ENCODE measurements at regions not wholly inside any gene's neighbourhood (a gene's known extent, or its start where the extent isn't known, plus 50 kb on each side); places are given as distances from the start of the nearest gene placed in this dataset.
A peak's percentile ranks its signal among the peaks of the same experiment; 100 is the strongest.

GRCh38 chr6:169083508-169083874, 170.2 kb downstream of the THBS2 start:
- no peak for DNase-seq

GRCh38 chr6:169082817-169083507, 170.7 kb downstream of the THBS2 start:
- no peak for DNase-seq

DNA sequence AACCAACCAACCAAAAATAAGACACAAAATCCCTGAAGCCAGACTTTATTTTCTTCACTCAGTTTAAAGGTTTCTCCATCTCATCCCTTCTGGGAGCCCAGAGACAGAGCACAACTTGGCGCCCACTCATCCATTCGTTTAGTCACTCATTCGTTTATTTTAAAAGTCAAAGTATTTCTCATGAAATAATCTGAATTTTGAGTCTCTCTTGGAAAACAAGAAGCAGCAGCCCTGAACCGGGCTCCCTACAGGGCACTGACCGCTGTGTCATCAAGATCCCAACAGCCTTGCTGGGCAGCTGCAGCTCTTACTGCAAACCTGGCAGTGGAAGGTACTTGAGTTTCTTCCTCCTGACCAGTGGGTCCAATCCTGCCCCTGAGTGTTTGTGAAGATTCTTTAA, 171.6 kb downstream of the THBS2 start:
- DNase-seq: peak in 1 of 58 donors; percentile 7

GRCh38 chr6:169081248-169081647, 172.4 kb downstream of the THBS2 start:
- DNase-seq: no peak

- no peak for DNase-seq
These were observed 174.0 kb downstream of the THBS2 start for GRCh38 chr6:169079650-169080049.

DNA sequence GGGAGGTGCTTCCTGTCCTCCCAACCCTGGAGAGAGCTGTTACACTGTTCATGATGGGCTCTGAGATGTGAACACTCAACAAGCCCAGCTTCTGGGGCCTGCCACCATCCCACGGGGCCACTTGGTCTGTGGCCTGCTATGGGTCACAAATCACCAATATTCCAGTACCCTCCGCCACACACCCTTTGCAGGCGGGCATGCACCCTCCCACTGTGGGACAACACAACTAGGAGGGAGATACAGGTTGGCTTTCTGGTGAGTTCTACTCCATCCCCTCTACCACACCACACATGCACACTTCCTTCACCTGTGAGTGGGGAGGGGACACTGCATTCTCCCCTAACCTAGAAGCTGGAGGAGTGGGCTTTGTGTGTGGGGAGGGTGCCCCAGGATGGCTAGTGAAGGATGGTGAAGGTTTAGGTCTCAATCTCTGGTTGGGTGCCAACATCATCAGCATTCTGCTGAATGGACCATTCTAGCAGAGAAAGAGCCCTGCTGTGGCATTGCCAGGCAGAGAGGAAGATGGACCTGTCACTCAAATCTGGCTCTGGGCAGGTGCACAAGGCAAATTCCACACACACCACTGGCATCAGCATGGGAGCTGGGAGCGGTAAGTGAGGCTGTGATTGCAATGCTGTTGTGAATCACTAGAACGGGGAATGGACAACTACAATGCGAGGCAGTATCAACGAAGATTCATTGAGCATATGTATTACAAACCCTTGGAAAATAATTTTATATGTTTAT, 175.1 kb downstream of the THBS2 start:
- DNase-seq: no peak

- DNase-seq: no peak
These were observed 177.6 kb downstream of the THBS2 start for GRCh38 chr6:169075915-169076654.

DNA sequence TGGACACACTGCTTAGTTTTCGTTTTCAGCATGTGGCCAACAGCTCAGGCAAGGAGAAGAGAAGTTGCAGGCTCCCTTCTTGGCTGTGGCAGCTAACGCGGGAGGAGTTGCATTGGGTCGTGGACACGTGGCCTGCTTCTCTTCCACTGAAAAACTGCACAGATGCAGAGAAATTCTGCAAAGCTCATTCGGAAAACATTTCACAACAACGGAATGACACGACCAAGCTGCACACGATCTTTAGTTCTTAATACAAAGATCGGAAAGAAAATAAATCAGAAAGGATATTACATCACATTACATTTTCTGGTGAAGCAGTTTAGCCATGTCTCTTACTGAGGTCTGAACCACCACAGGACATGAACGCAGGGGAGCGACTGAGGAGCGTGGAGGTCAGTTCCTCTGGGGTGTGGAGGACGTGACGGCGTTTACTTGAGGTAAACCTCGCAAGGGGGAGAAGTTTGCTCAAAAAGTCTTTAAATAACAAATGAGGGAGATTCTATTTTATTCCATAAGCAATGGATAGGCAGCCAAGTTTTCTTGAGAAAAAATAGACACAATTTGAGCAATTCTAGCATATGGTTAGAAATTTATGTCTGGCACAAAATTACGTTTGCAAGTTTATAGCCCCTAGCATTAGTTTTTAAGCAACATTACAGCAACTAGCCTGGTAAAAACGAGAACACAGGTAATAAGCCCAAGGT, 178.3 kb downstream of the THBS2 start:
- DNase-seq: peak in 6 of 58 donors; percentile 4 to 43 (median 24)

DNA sequence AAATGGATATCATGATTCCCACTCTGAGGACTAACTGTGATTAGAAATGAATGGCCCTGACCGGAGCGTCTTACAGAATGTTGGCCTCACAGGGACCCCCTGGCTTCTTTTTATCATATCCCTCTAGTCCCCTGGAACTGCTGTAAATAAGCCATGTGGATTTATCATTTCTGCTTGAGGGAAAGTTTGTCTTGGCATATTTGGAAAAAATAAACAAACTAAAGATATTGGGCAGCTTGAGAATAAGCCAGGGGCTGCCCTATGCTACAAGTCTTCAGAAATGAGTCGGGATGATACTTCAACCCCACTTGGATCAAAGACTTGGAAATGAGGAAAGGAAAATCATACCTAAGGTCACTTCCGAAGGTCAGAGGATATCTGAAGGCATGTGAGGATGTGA, 179.1 kb downstream of the THBS2 start:
- DNase-seq: no peak

GRCh38 chr6:169073311-169073710, 180.3 kb downstream of the THBS2 start:
- no peak for DNase-seq

- no peak for DNase-seq
These were observed 181.3 kb downstream of the THBS2 start for GRCh38 chr6:169072127-169073042.

GRCh38 chr6:169071394-169071793, 182.3 kb downstream of the THBS2 start:
- DNase-seq: no peak

DNA sequence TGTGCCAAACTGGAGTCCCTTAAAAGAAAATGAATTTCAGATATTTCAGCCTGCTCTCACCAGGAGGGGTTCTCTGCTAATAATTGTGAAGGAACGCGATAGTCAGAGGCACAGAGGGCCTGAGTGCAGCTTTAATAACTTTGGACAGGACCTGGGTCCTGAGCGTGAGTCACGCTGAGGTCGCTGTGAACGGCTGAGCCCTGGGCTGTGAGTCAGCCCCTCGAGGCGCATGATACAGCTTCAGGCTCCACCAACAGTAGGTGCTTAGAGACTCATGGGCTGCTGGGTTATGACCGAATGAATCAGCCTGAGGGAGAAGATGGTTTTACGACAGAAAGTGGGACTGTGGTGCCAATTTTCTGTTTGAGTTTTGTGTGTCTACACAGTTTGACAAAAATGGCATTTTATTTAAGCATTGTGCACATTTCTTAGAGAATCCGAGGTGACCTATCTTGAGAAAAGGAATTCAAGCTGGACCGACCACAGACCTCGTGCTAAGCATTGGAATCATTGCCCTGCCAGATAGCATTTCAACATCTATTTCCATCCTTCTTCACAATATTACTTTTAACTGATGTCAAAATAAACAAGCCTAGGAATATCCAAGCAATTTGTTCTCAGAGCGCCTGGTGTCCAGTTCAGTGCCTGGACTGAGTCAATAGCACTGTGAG, 183.0 kb downstream of the THBS2 start:
- DNase-seq: peak in 1 of 58 donors; percentile 4

GRCh38 chr6:169069356-169069755, 184.3 kb downstream of the THBS2 start:
- DNase-seq: no peak

- DNase-seq: no peak
These were observed 189.5 kb downstream of the THBS2 start for GRCh38 chr6:169064194-169064593.

DNA sequence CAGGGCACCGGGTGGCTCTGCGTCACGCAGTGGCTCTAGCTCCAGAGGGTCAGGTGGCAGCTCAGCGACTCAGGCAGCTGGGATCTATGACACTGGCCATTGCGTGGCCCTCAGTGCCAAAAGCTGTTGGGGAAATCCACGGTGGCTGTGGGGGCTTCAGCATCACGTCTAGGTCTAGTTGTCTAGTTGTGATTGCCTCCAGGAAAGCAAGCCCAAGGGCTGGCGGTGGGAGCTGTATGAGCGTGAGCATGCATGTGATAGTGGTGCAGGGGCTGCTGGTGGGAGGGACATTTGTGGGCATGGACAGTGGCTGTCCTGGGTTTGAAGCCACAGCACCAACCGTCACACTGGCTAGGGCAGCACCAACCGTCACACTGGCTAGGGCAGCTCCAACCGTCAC, 191.4 kb downstream of the THBS2 start:
- no peak for DNase-seq

- DNase-seq: no peak
These were observed 195.0 kb downstream of the THBS2 start for GRCh38 chr6:169058634-169059033.

DNA sequence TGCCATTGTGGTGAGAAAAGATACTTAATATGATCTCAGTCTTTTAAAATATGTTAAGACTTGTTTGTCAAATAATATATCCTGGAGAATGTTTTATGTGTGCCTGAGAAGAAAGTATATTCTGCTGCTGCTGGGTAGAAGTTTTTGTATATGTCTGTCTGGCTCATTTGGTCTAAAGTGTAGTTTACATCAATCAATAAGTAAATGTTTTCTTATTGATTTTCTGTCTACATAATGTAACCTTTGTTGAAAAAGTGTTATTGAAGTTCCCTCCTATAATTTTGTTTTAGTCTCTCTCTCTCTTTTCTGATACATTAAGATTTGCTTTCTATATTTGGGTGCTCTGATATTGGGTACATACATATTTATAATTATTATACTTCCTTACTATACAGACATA, 201.2 kb downstream of the THBS2 start:
- no peak for DNase-seq

DNA sequence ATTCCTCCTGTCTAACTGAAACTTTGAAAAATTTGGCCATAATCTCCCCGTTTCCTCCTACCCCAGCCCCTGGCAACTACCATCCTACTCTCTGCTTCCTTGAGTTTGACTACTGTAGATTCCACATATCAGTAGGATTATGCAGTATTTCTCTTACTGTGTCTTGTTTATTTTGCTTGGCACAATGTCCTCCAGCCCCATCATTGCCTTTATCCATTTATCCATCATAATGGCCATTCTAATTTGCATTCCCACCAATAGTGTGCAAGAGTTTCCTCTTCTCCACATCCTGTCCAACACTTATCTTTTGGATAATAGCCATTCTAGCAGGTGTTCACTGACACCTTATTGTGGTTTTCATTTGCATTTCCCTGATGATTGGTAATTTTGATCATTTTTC, 202.3 kb downstream of the THBS2 start:
- no peak for DNase-seq

DNA sequence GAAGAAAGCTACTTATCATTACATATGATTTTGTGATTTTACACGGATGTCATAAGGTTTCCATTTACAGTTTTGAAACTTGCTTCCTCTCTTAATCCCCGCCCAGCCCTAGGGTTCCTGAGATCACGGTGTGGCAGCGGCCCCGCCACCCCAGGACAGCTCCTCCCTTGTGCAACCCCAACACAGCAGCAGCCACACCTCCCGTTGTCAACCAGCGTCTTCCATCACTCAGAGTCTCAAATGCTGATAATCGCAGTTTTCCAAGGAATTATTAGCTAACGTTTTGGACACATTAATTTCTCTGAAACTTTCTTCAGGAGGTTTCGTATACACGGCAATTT, 204.8 kb downstream of the THBS2 start:
- no peak for DNase-seq
